ENCODE measurements at regions not wholly inside any gene's neighbourhood (a gene's known extent, or its start where the extent isn't known, plus 50 kb on each side); places are given as distances from the start of the nearest gene placed in this dataset.
A peak's percentile ranks its signal among the peaks of the same experiment; 100 is the strongest.
"Not testable (repeated sequence)": the region's sequence is repeated elsewhere in the genome, so short reads cannot be mapped to it uniquely, and the experiment has no call there.

DNA sequence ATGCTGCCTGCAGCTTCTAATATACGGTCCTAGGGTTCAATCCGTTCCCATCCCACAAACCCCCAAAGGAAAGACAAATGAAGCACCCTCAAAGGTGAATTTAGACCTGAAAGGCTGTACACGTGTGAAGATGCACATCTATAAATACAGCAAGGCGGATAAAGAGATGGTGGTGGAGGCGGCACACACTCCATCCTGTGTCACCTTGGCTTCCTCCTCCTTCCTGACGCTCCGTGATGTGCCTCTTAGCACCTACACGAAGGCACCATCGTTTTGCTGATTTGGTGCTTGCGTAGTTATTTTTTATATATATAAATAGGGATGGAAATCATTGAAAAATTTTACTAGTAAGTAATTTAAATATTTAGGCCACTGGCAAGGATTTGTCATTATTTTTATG, 359.4 kb downstream of the NPHP4 start:
- DNase-seq = no peak

DNA sequence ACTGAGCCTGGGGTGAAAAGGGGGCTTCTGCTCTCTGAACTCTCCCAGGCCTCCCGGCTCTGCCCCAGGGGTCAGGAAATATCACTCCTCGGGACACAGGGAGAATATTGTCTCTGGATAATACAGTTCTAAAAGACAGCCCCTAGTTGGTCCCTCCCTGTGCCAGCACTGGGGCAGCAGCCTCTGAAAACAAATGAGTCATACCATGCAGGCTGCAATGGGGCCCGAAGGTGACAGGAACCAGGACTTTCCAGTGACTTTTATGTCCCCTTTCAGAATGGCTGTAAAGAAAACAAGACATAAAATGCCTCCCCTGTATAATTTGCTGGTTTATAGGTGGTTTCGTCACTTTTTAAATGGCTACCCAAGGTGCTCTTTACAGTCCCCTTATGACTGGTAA, 360.0 kb downstream of the NPHP4 start:
- DNase-seq = no peak

DNA sequence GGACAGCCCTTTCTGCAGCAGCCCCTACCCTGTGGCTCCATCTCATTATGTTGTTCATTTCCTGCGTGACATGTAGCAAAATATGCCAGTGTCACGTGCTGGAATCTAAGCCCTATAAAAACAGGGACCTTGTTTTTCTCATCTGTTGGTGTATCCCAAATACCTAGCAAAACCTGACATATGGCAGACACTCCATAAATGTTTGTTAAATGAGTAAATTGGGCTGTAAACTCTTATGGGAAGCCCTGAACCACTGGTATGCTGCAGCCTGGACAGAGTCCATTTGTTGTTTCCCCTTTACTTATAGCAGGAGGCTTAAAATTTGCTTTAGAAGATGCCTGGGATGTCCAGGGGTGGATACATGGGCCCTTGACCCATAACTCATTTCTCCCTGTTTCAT, 363.8 kb downstream of the NPHP4 start:
- no peak for DNase-seq

DNA sequence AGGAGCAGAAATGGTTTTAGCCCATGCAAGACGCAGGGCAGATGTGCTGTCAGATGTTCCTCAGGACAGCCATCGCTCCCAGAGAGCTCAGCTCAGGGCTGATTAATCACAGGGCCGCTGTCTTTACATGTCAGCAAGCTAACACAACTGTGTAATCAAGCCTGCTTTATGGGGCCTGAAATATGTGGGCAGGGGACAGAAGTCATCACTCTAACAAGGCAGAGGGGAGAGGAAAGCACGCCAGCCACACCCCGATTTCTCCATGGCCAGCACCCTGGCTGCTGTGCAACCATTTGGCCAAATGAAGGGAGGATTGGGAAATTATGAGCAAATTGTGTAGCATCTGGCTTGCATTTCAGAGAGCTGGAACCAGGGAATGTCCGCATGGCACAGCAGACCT, 368.8 kb downstream of the NPHP4 start:
- DNase-seq = no peak

DNA sequence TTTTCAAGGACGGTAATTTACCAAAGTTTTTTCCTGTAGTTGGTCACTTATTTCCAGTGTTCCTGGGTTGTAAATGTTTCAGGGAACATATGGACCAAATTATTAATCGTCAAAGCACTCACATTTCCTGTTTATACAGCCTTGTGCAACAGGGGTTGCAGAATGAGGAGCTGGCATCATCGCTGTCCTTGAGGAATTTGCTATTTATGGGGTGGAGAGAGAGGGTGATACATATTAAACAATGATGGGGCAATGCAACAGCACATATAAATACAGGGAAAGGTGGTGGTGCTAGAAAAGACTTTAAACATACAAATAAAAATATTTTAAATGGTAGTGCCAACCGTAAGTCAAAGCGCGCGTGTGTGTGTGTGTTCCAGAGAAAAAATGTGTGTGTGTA, 369.8 kb downstream of the NPHP4 start:
- DNase-seq = peak; percentile 36

DNA sequence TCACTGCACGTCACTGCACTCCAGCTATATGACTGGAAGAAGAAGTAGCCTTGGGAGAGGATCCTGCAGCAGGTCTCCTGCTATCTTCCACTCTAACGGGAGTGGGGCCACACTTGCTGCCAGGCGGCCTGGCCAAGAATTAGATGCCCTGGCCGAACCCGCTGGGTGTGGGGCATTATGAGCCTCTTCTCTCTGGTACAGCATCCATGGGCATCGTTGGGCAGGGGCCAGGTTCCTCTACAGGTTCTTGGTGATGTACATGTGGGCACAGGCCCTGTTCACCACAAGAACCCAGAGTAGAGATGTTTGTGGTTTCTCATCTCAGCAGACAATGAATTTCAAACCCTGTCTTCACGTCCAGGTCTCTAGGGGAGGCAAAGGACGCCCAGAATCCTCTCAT, 370.5 kb downstream of the NPHP4 start:
- DNase-seq = no peak

DNA sequence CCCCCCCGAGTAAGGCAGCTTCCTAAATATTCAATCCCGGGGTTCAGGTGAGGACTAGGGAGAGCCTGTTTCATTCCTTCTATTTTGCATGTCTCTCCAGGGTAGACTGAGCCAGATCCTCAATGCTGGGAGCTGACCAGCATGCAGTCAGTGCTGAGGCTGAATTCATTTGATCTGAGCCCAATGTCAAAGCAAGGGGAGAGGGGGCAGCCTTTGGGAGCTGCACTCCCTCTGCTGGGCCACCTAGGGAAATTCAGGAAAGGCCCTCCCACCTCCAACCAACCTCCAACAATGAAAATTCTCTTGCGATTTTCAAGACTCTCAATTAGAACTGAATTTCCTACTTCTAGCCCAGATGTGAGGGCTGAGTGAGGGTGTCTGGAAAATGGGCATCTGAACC, 371.2 kb downstream of the NPHP4 start:
- peak; percentile 1 for DNase-seq

DNA sequence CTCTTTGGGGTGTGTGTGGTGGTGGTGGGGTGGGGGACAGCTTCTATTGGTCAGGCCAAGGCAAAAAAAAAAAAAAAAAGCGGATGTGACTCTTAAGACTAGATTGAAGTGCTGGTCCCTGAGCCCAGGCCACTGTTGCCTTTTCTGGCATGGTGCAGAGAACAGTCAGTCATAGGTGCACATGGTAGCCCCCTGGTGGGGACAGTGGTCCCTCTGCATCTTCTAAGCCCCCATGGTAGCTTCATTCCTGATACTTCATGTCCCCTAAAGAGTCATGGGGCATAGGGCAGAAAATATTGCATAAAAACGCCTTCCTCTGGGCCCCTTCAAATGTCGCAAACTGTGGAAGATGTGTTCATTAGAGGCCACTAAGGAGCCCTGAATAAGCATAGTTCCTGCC, 371.8 kb downstream of the NPHP4 start:
- no peak for DNase-seq

DNA sequence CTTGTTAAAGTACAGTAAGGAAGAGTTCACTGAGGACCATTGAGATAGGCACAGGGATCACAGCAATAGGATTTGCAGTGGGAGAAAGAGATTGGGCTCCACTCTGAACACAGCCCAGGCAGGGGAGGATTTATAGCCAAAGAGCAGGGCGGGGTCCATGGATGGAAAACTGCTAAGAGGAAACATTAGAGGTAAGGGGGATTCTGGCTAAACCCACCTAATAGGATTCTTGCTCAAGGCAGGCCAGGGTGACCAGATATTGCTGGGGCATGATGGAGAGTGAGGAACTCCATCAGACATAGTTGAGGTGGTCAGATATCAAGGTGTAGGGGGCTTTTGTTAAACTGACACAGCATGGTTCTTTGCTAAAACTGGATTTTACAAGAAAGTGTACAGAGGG, 372.8 kb downstream of the NPHP4 start:
- no peak for DNase-seq

DNA sequence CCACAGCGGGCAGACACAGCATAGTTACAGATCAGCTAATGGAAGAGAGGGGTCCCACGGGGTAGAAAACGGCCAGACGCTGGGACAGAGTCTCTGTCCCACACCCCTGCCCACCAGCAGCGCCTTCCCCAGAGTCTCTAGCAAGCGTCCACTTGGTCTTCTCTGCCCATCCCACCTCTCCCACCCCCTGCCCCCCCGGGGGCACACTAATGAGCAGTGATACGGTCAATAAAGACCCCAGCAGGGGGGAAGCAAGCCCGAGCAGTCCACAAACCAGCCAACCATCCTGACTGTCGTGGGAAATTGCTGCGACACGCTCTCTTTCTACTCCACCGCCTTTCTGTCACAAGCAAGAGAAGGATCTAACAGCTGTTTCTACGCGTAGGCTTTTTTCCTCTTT, 374.7 kb downstream of the NPHP4 start:
- no peak for DNase-seq

DNA sequence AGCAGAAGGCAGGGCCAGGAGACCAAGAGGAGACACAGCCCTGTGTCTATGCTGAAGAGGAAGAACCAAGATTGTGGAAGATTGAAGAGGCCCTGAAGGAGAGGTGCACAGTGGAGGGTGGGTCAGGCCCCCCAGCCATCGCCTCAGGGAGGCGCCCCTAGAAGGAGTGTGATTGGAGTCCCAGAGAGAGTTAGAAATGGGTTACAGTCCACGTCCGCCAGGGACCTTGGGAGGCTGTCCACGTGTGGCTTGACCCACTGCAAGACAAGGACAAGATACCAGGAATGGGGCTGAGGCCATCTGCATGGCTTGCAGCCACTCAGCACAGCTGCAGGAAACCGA, 375.1 kb downstream of the NPHP4 start:
- DNase-seq = no peak

DNA sequence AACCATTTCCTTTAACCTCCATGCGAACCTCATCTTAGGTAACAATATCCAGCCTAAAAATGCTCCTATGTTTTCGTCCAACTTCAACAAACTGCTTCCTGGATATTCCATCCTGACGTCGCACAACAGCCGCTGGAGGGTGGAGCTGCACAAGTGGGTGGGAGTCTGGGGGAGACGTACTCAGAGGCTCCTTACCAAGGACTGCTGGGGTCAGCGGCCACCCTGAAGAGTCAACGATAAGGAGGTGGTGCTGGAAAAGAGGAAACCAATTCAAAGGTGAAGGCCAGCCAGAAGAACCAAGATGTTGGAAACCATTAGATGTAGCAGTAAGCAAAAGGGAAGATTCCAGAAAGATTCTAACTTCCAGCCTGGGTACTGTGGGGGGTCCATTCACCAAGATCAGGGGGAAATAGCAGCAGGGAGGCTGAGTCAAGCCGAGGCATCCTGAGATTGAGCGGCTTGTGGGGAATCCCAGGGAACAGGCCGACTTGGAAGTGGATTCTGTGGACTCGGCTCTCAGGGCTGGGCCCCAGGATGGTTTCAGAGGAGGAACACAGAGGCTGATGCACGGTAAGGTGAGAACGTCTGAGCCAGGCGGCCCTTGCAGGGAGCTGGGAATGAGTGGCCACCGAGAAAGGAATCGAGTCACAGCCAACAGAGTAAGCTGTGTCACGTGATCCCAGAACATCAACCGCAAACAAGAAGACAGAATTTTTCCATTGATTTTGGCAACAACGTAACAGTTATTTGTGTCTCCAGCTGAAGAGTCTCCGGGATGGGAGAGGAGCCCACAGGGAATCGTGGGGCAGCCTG, 375.7 kb downstream of the NPHP4 start:
- DNase-seq = no peak

DNA sequence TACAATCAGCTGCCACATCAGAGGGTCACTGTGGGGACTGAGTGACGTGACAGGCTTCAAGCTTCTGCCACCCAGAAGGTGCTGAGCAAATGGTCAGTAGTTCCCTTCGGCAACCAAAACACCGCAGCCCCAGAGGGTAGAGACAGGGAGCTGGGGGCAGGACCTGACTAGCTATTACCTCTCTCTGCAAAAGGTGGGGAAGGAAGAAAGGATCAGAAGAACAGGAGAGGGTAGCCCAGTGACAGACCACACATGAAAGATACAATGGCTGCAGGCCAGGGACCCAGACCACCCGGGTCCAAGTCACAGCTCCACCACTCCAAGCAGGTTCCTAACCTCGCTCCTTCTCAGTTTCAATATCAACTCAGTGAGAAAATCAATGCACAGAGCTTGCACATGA, 377.1 kb downstream of the NPHP4 start:
- no peak for DNase-seq

DNA sequence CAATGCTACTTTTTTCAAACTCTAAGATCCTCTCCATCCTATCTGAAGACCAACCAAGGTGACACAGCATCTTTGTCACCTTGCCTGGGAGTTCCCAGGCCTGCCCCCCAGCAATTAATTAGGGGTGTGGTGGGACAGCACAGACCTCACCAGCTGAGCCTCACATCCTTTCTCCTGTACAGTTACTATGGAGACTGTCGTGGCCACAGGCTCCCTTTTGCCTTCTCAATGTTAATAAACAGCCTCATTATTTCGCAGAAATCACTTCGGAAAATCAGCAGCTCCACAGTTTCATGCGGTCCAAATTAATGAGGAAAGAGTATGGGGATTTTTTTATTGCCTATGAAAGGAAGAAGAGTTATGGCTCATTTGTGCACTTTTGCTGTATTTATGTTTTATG, 378.3 kb downstream of the NPHP4 start:
- DNase-seq = no peak

DNA sequence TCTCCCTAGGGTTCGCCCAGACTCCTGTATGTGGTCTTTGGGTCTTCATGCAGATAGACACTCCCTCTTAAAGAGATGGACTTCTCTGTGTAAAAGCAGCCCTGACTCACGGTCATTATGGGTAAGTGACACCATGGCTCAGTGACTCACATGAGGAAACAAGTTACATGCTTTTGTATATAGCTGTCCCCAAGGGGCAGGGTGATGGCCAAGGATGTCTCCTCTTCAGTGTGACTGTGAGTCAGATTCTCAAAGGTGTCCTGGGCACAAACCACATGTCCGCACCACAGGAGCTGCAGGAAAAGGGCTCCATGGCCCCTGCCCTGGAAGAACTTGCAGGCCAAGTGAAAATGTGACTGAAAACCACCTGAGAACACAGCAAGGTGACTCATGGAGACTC, 380.4 kb downstream of the NPHP4 start:
- no peak for DNase-seq

DNA sequence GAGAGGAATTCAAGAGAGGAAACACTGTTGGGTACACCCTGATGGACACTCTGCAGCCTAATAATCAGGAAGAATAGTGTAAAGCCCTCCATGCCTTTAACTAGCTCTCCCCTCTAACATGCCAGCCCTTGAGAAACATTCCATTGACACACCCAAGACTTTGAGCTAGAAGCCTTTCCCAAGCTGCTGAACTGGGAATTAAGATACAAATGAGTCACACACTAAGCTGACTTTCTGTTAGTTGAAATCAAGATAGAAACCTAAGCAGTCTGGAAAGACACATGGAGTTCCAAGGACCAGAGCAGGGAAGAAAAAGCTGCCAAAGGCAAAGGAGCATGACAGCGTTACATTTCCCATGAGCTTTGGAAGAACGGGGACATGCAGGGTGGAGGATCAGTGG, 380.8 kb downstream of the NPHP4 start:
- DNase-seq = no peak

DNA sequence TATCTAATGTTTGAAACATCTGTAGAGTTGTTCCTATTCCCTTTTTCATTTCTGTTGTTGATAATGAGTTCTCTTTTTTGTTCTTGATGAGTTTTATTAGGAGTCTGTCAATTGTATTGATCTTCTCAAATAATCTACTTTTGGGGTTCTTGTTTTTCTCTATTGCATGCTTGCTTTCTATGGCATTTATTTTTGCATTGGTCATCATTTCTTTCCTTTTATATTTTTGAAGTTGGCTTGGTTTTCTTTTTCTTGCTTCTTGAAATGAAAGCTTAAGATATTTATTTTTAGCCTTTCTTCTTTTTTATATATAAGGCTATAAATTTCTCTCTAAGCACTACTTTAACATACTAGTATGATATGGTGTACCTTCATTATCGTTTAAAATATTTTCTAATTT, 381.8 kb downstream of the NPHP4 start:
- DNase-seq = no peak

DNA sequence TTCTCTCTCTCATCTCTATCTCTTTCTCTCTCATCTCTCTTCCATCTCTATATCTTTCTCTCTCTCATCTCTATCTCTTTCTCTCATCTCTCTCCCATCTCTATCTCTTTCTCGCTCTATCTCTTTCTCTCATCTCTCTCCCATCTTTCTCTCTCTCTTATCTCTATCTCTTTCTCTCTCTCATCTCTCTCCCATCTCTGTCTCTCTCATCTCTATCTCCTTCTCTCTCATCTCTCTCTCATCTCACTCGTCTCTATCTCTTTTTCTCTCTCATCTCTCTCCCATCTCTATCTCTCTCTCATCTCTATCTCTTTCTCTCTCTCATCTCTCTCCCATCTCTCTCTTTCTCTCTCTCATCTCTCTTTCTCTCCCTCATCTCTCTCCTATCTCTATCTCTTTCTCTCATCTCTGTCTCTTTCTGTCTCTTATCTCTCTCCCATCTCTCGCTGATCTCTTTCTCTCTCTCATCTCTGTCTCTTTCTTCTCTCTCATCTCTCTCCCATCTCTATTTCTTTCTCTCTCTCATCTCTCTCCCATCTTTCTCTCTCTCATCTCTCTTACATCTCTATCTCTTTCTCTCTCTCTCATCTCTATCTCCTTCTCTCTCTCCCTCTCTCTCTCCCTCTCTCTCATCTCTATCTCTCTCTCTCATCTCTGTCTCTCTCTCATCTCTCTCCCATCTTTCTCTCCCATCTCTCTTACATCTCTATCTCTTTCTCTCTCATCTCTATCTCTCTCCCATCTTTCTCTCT, 388.7 kb downstream of the NPHP4 start:
- DNase-seq = no peak

DNA sequence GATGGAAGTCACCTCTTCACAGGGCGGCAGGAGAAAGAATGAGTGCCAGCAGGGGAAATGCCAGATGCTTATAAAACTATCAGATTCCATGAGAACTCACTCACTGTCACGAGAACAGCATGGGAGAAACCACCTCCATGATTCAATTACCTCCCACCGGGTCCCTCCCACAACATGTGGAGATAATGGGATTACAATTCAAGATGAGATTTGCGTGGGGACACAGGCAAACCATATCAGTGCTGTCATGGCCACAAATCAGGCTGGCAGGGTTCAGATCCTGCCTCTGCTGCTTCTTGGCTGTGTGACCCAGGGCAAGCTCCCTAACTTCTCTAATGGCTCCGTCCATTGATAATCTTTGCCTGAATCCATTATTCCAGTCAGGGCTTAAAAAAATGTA, 389.5 kb downstream of the NPHP4 start:
- not testable (repeated sequence) for DNase-seq

DNA sequence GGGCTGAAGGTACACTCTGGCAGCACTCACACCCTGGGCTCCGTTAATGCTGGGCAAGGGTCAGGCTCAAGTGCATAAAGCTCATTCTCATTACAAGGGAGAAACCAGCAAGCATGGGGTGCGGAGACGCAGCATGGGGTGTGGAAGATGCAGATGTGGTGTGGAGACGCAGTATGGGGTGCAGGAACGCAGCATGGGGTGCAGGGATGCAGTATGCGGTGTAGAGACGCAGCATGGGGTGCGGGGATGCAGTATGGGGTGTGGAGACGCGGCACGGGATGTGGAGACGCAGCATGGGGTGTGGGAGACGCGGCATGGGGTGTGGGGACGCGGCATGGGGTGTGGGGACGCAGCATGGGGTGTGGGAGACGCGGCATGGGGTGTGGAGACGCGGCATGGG, 390.7 kb downstream of the NPHP4 start:
- no peak for DNase-seq

DNA sequence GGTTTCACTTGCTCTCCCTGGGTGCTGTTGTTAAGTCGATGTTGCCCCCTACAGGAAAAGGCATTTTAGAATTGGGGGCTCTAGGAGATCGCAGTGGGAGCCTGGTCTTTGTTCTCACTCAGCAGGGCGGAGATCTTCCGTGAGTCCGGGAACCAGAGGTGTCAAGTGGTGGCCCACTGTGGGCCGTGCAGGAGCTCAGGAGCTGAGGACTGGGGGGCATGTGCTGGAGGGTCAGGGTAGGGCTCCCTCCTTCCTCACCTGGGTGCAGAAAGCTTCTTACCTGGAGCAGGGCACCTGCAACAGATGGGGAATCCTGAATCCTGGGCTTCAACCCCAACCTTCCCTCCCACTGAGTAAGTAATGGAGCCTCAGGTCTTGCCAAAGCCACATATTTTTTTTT, 392.7 kb downstream of the NPHP4 start:
- no peak for DNase-seq

DNA sequence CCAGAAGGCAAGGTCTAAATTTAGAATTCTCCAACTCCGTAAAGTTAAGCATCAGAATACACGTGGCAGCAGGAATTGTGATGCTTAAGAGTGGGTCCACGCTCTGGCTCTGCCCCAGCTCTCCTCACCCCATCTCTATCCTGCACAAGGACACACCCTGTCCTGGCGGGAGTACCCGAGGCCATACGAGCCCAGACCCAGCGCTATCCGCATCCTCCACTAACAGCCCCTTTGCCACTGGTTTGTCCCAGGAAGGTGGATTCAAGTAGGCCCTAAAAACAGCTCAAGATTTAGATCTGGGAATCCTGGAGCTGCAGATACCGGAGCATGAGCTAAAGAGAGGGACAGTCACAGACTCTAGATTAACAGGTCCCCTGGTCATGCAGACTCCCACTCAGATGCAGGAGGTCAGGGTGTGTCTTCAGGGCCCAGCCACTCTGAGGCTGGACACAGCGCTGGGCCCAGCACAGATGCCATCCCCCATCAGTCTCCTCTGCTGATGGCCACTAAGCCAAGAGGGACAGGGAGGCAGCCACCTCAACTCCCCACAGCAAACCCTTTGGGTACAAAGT, 393.3 kb downstream of the NPHP4 start:
- no peak for DNase-seq

DNA sequence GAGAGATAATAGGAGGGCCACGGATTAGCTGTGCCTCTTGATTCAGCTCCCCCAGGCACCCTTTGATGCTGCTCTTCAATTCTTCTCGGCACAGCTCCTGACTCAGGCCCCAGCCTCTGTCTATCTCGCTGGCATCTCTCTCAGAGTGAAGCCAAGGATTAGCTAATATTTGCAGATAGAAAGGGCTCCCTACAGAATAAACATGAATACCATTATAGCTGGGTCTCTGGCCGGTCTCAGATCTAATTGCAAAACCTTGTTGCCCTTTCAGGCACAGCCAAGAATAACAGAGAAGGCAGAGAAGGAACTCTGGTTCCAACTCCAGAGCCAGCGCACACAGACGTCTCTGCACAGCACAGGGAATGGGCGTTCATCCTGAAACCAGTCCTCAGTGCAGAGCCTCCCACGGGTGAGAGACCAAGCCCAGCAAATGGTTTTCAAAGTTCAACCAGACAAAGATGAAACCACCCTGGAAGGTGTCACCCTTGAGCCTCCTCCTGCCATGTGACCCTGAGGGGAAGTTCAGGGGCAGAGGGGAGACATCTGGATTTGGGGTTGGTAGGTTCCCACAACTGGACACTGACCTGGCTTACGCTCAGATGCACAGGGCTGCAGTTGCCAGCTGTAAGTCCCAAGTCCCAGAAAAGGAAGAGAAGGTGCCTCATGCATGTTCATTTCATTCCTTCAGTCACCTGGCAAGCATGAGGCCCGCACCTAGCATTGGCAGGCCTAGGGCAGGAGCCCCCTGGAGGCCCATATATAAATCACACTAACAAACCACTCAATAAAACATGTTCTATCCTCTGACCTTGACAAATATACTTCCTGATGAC, 394.0 kb downstream of the NPHP4 start:
- DNase-seq = no peak

Measured in skin of body (tissue), 1 donor.